SK-N-SH treated with all-trans-retinoic acid at 6 μM for 48 hours (cell line): ENCODE measurements at regions not wholly inside any gene's neighbourhood (a gene's known extent, or its start where the extent isn't known, plus 50 kb on each side); places are given as distances from the start of the nearest gene placed in this dataset.

ENCODE experiments used
- ATAC-seq: fragments of 200-7000 bp; cut with Tn5 transposase; 3 replicates; pipeline ENCODE4 v1.9.1; 2020; ENCODE audit warnings: mild to moderate bottlenecking, moderate library complexity
- ARNTL ChIP-seq: fragments of 450-650 bp; formaldehyde crosslinking; IDR thresholded peaks from 2 replicates; pipeline ENCODE4 v1.5.0; 2020; ENCODE audit warnings: low read depth, mild to moderate bottlenecking, moderate library complexity, borderline replicate concordance
- BACH2 ChIP-seq: fragments of 250-450 bp; sonication (Bioruptor Pico); IDR thresholded peaks from 2 replicates; pipeline ENCODE4 v1.9.0; 2021; ENCODE audit warnings: mild to moderate bottlenecking, borderline replicate concordance
- CSDC2 ChIP-seq: fragments of 250-450 bp; sonication (Bioruptor Pico); IDR thresholded peaks from 2 replicates; pipeline ENCODE4 v1.5.0; 2020; ENCODE audit warnings: mild to moderate bottlenecking, moderate library complexity
- CSRNP3 ChIP-seq: fragments of 250-450 bp; sonication (Bioruptor Pico); IDR thresholded peaks from 2 replicates; pipeline ENCODE4 v1.5.1; 2021; ENCODE audit warnings: mild to moderate bottlenecking, moderate library complexity
- GLIS3 ChIP-seq: fragments of 250-450 bp; sonication (Bioruptor Pico); IDR thresholded peaks from 2 replicates; pipeline ENCODE4 v1.5.0; 2020; ENCODE audit warnings: mild to moderate bottlenecking, moderate library complexity
- ISL1 ChIP-seq: fragments of 250-450 bp; sonication (Bioruptor Pico); IDR thresholded peaks from 2 replicates; pipeline ENCODE4 v2.1.2; 2022; ENCODE audit warnings: mild to moderate bottlenecking, moderate library complexity
- OSR1 ChIP-seq: fragments of 250-450 bp; sonication (Bioruptor Pico); IDR thresholded peaks from 2 replicates; pipeline ENCODE4 v1.8.0; 2022; ENCODE audit warnings: moderate library complexity, mild to moderate bottlenecking, inconsistent platforms
- PPARA ChIP-seq: fragments of 250-450 bp; sonication (Bioruptor Pico); IDR thresholded peaks from 2 replicates; pipeline ENCODE4 v1.5.0; 2020; ENCODE audit warnings: mild to moderate bottlenecking, borderline replicate concordance
- RARB ChIP-seq: fragments of 250-450 bp; sonication (Bioruptor Pico); IDR thresholded peaks from 2 replicates; pipeline ENCODE4 v1.8.0; 2021; ENCODE audit warnings: mild to moderate bottlenecking, moderate library complexity
- SNAI2 ChIP-seq: fragments of 250-450 bp; sonication (Bioruptor Pico); IDR thresholded peaks from 2 replicates; pipeline ENCODE4 v1.5.0; 2020; ENCODE audit warnings: mild to moderate bottlenecking, moderate library complexity
- TCF4 ChIP-seq: fragments of 250-450 bp; sonication (Bioruptor Pico); IDR thresholded peaks from 2 replicates; pipeline ENCODE4 v1.8.0; 2021; ENCODE audit warnings: mild to moderate bottlenecking, moderate library complexity, borderline replicate concordance
- TOX ChIP-seq: fragments of 250-450 bp; sonication (Bioruptor Pico); IDR thresholded peaks from 2 replicates; pipeline ENCODE4 v1.8.0; 2021; ENCODE audit warnings: mild to moderate bottlenecking, moderate library complexity, borderline replicate concordance
- TSHZ2 ChIP-seq: fragments of 250-450 bp; sonication (Bioruptor Pico); IDR thresholded peaks from 2 replicates; pipeline ENCODE4 v1.5.0; 2020; ENCODE audit warnings: mild to moderate bottlenecking, moderate library complexity
- ZC3H10 ChIP-seq: fragments of 250-450 bp; sonication (Bioruptor Pico); IDR thresholded peaks from 2 replicates; pipeline ENCODE4 v1.5.1; 2021; ENCODE audit warnings: mild to moderate bottlenecking, moderate library complexity
- ZFP3 ChIP-seq: fragments of 250-450 bp; sonication (Bioruptor Pico); IDR thresholded peaks from 2 replicates; pipeline ENCODE4 v1.5.0; 2020; ENCODE audit warnings: mild to moderate bottlenecking, moderate library complexity
- ZFP30 ChIP-seq: fragments of 450-650 bp; formaldehyde crosslinking; IDR thresholded peaks from 2 replicates; pipeline ENCODE4 v1.5.0; 2022; ENCODE audit warnings: mild to moderate bottlenecking, moderate library complexity
- ZNF565 ChIP-seq: fragments of 450-650 bp; formaldehyde crosslinking; conservative IDR thresholded peaks from 2 replicates; pipeline ENCODE4 v1.5.0; 2020; ENCODE audit warnings: low read depth, mild to moderate bottlenecking, moderate library complexity
- ZNF70 ChIP-seq: fragments of 450-650 bp; formaldehyde crosslinking; IDR thresholded peaks from 2 replicates; pipeline ENCODE4 v1.5.0; 2020; ENCODE audit warnings: mild to moderate bottlenecking, moderate library complexity
- TF ChIP-seq, protein P1 (sequence below): fragments of 250-450 bp; sonication (Bioruptor Pico); IDR thresholded peaks from 2 replicates; pipeline ENCODE4 v1.8.0; 2021; ENCODE audit warnings: low read depth, mild to moderate bottlenecking, moderate library complexity, borderline replicate concordance
- TF ChIP-seq, protein P2 (sequence below): fragments of 250-450 bp; sonication (Bioruptor Pico); IDR thresholded peaks from 2 replicates; pipeline ENCODE4 v1.8.0; 2020; ENCODE audit warnings: mild to moderate bottlenecking, moderate library complexity, borderline replicate concordance
- TF ChIP-seq, protein P3 (sequence below): fragments of 250-450 bp; sonication (Bioruptor Pico); IDR thresholded peaks from 2 replicates; pipeline ENCODE4 v1.5.1; 2020; ENCODE audit warnings: low read depth, mild to moderate bottlenecking, moderate library complexity

DNA sequence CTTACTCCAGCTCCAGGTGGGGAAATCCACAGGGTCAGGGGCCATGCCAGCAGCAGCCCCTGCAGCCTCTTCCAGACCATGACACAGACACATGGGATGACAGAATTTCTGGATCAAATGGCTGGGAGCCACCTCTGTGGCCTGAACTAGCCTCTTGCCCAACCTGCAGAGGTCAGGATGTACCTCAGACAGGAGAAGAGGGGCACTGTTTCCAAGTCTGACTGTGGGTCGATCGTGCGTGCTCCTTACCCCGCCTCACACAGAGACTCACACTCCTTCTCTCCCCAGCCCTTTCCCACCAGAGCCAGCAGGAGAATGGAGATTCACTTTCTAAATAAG lies 131.9 kb downstream of the FAM43A start (continued):
- TF ChIP-seq TSHZ2 (no peak), GLIS3 (CRISPR knock-in tag) (no peak), BACH2 (CRISPR knock-in tag) (no peak), ZNF565 (no peak)

DNA sequence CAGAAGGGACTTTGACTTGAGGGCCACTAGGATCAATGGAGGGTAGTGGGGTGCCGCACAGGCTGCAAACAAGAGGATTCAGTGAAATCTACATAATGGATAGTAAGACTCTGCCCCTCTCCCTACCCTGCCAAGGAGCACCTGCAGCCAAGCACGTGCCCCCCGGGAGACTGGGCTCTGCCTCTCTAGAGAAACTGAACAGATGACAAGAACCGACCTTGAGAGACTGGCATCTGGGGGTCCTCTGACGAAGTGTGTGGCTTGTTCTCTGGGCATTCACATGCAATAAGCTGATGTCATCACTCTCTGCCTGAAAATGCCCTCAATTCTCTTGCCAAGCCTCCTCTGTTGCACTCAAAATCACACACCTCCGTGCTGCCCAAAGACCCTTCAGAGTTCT lies 132.3 kb downstream of the FAM43A start:
- ATAC-seq = no peak
- no peak for TF ChIP-seq RARB (CRISPR knock-in tag)
- TF ChIP-seq BACH2 (CRISPR knock-in tag) = no peak
- TF ChIP-seq TSHZ2 = no peak
- TF ChIP-seq, protein P1, sequence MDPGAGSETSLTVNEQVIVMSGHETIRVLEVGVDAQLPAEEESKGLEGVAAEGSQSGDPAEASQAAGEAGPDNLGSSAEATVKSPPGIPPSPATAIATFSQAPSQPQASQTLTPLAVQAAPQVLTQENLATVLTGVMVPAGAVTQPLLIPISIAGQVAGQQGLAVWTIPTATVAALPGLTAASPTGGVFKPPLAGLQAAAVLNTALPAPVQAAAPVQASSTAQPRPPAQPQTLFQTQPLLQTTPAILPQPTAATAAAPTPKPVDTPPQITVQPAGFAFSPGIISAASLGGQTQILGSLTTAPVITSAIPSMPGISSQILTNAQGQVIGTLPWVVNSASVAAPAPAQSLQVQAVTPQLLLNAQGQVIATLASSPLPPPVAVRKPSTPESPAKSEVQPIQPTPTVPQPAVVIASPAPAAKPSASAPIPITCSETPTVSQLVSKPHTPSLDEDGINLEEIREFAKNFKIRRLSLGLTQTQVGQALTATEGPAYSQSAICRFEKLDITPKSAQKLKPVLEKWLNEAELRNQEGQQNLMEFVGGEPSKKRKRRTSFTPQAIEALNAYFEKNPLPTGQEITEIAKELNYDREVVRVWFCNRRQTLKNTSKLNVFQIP = no peak
- no peak for TF ChIP-seq ZFP30 (CRISPR knock-in tag)
- no peak for TF ChIP-seq OSR1
- no peak for TF ChIP-seq PPARA
- TF ChIP-seq, protein P2, sequence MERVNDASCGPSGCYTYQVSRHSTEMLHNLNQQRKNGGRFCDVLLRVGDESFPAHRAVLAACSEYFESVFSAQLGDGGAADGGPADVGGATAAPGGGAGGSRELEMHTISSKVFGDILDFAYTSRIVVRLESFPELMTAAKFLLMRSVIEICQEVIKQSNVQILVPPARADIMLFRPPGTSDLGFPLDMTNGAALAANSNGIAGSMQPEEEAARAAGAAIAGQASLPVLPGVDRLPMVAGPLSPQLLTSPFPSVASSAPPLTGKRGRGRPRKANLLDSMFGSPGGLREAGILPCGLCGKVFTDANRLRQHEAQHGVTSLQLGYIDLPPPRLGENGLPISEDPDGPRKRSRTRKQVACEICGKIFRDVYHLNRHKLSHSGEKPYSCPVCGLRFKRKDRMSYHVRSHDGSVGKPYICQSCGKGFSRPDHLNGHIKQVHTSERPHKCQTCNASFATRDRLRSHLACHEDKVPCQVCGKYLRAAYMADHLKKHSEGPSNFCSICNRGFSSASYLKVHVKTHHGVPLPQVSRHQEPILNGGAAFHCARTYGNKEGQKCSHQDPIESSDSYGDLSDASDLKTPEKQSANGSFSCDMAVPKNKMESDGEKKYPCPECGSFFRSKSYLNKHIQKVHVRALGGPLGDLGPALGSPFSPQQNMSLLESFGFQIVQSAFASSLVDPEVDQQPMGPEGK (CRISPR knock-in tag) = no peak
- no peak for TF ChIP-seq SNAI2 (CRISPR knock-in tag)
- TF ChIP-seq, protein P3, sequence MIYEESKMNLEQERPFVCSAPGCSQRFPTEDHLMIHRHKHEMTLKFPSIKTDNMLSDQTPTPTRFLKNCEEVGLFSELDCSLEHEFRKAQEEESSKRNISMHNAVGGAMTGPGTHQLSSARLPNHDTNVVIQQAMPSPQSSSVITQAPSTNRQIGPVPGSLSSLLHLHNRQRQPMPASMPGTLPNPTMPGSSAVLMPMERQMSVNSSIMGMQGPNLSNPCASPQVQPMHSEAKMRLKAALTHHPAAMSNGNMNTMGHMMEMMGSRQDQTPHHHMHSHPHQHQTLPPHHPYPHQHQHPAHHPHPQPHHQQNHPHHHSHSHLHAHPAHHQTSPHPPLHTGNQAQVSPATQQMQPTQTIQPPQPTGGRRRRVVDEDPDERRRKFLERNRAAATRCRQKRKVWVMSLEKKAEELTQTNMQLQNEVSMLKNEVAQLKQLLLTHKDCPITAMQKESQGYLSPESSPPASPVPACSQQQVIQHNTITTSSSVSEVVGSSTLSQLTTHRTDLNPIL (CRISPR knock-in tag) = no peak
- no peak for TF ChIP-seq ZC3H10
- TF ChIP-seq ARNTL (CRISPR knock-in tag) = no peak

DNA sequence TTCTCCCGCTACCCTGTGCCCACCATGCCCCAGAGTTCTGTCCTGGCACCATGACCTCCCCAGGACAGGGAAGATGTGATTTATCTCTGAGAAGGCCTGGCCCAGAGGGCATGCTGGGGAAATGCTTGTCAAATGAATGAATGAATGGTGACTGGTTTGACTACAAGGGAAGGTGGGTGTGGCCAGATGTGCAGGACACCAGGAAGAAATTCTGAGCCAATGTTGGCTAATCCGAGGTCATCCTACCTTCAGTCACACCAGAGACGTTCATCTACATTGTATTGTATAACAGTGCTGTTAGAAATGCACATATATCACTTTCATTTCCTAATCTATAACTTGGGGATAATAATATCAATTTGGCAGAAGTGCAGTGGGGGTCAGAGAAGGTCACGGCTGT lies 138.4 kb downstream of the FAM43A start:
- TF ChIP-seq CSRNP3 (CRISPR knock-in tag) = no peak
- no peak for TF ChIP-seq ZNF70
- TF ChIP-seq ZFP30 (CRISPR knock-in tag) = no peak
- TF ChIP-seq TCF4 (CRISPR knock-in tag) = no peak
- TF ChIP-seq, protein P3 (CRISPR knock-in tag) = no peak
- TF ChIP-seq ZC3H10 = no peak
- no peak for TF ChIP-seq CSDC2
- TF ChIP-seq, protein P2 (CRISPR knock-in tag) = no peak
- no peak for TF ChIP-seq ISL1
- TF ChIP-seq, protein P1 = no peak
- TF ChIP-seq BACH2 (CRISPR knock-in tag) = no peak
- no peak for TF ChIP-seq RARB (CRISPR knock-in tag)
- TF ChIP-seq TOX (CRISPR knock-in tag) = no peak
- no peak for TF ChIP-seq ARNTL (CRISPR knock-in tag)
- TF ChIP-seq ZFP3 (CRISPR knock-in tag) = no peak
- ATAC-seq = no peak
